Right lobe of liver (tissue), 4 donors: ENCODE measurements at regions not wholly inside any gene's neighbourhood (a gene's known extent, or its start where the extent isn't known, plus 50 kb on each side); places are given as distances from the start of the nearest gene placed in this dataset.

Source experiments
- CTCF ChIP-seq, 4 donors: fragments of 200-600 bp in 3 of 4; fragments of 450-650 bp in 1 of 4; IDR thresholded peaks; one replicate each; pipeline versions ENCODE4 v1.5.1 to v1.8.0; 2016 to 2022; ENCODE audit warnings: antibody characterized with exemption in 4 of 4, mild to moderate bottlenecking in 2 of 4
- POLR2A ChIP-seq: fragments of 450-650 bp; IDR thresholded peaks from one replicate; pipeline ENCODE4 v1.6.1; 2017; ENCODE audit warnings: antibody characterized with exemption, mild to moderate bottlenecking
- donor health status: DM: no; HTN: no; CAD: no.
- donor health status: DM: no; HTN: no; CAD: no.
- donor health status: DM: no; HTN: yes; CAD: no.

GRCh38 chr2:221034026-221034701 is 537.9 kb downstream of the EPHA4 start:
- TF ChIP-seq CTCF (IDR thresholded peaks at IDR 0.05) = no peak
- TF ChIP-seq POLR2A = no peak
